Endometrium (tissue), 2 donors: ENCODE measurements at regions not wholly inside any gene's neighbourhood (a gene's known extent, or its start where the extent isn't known, plus 50 kb on each side); places are given as distances from the start of the nearest gene placed in this dataset.
A peak's percentile ranks its signal among the peaks of the same experiment; 100 is the strongest.
"Not testable (repeated sequence)": the region's sequence is repeated elsewhere in the genome, so short reads cannot be mapped to it uniquely, and the experiment has no call there.

Experiments
- FAIRE-seq: peaks from 2 replicates; lab custom pipeline; 2012; peaks lifted over from hg19 to GRCh38; lab: Jason Lieb, UNC
- donor health status: control.
- donor health status: control.

GRCh38 chr4:124427095-124427767, 285.3 kb downstream of the ANKRD50 start:
- no peak for FAIRE-seq

- FAIRE-seq, result no peak
Measured at GRCh38 chr4:124428648-124429047, 283.9 kb downstream of the ANKRD50 start.

- FAIRE-seq, result no peak
Measured at GRCh38 chr4:124429746-124430250, 282.7 kb downstream of the ANKRD50 start.

GRCh38 chr4:124431653-124432192, 280.8 kb downstream of the ANKRD50 start:
- no peak for FAIRE-seq

GRCh38 chr4:124432500-124432899, 280.0 kb downstream of the ANKRD50 start:
- FAIRE-seq, result peak; percentile 33

GRCh38 chr4:124433044-124433443, 279.5 kb downstream of the ANKRD50 start:
- FAIRE-seq, result no peak

- FAIRE-seq, result no peak
Measured at GRCh38 chr4:124433500-124433899, 279.0 kb downstream of the ANKRD50 start.

GRCh38 chr4:124435274-124435950, 277.1 kb downstream of the ANKRD50 start:
- no peak for FAIRE-seq

- no peak for FAIRE-seq
Measured at GRCh38 chr4:124437853-124438495, 274.6 kb downstream of the ANKRD50 start.

- FAIRE-seq, result no peak
Measured at GRCh38 chr4:124445071-124445470, 267.5 kb downstream of the ANKRD50 start.

GRCh38 chr4:124449881-124450280, 262.7 kb downstream of the ANKRD50 start:
- no peak for FAIRE-seq

- FAIRE-seq, result no peak
Measured at GRCh38 chr4:124450851-124451250, 261.7 kb downstream of the ANKRD50 start.

- no peak for FAIRE-seq
Measured at GRCh38 chr4:124454772-124455270, 257.7 kb downstream of the ANKRD50 start.

GRCh38 chr4:124455671-124456070, 256.9 kb downstream of the ANKRD50 start:
- no peak for FAIRE-seq

GRCh38 chr4:124459196-124459940, 253.2 kb downstream of the ANKRD50 start:
- FAIRE-seq, result no peak

GRCh38 chr4:124459941-124460310, 252.6 kb downstream of the ANKRD50 start:
- no peak for FAIRE-seq

- FAIRE-seq, result not testable (repeated sequence)
Measured at GRCh38 chr4:124461592-124461991, 250.9 kb downstream of the ANKRD50 start.

- no peak for FAIRE-seq
Measured at GRCh38 chr4:124462954-124463828, 249.3 kb downstream of the ANKRD50 start.

GRCh38 chr4:124464836-124465235, 247.7 kb downstream of the ANKRD50 start:
- no peak for FAIRE-seq

GRCh38 chr4:124468360-124468759, 244.2 kb downstream of the ANKRD50 start:
- FAIRE-seq, result no peak

GRCh38 chr4:124469981-124470380, 242.6 kb downstream of the ANKRD50 start:
- no peak for FAIRE-seq
